Left ventricle myocardium inferior (tissue), 1 donor: ENCODE measurements at regions not wholly inside any gene's neighbourhood (a gene's known extent, or its start where the extent isn't known, plus 50 kb on each side); places are given as distances from the start of the nearest gene placed in this dataset.
"Not testable (repeated sequence)": the region's sequence is repeated elsewhere in the genome, so short reads cannot be mapped to it uniquely, and the experiment has no call there.

Source experiments
- DNase-seq: peaks from one replicate; pipeline ENCODE4 v3.0.0-alpha.2; 2020
- H3K27ac ChIP-seq: fragments of 200-600 bp; replicated peaks from 2 replicates; pipeline ENCODE4 v1.8.0; 2021
- H3K27me3 ChIP-seq: fragments of 200-600 bp; 2 replicates; pipeline ENCODE4 v1.8.0; 2021; ENCODE audit warnings: low read depth
- H3K36me3 ChIP-seq: fragments of 200-600 bp; 2 replicates; pipeline ENCODE4 v1.8.0; 2021
- H3K4me1 ChIP-seq: fragments of 200-600 bp; 2 replicates; pipeline ENCODE4 v1.8.0; 2021
- H3K4me3 ChIP-seq: fragments of 200-600 bp; 2 replicates; pipeline ENCODE4 v1.8.0; 2021; ENCODE audit warnings: mild to moderate bottlenecking, moderate library complexity
- H3K9me3 ChIP-seq: fragments of 200-600 bp; replicated peaks from 2 replicates; pipeline ENCODE4 v1.8.0; 2021
- CTCF ChIP-seq: fragments of 200-600 bp; IDR thresholded peaks from 2 replicates; pipeline ENCODE4 v1.8.0; 2021; ENCODE audit warnings: antibody characterized with exemption, mild to moderate bottlenecking, borderline replicate concordance
- intact Hi-C: fragments of 100-400 bp; cut with micrococcal nuclease; formaldehyde crosslinking; loops from one replicate; pipeline ENCODE4 v1.11.0; 2022
- donor health status: DM: no; HTN: yes; CAD: no; lungs with severe emphysema.

- intact Hi-C loops: no loop called here
- Histone ChIP-seq H3K4me3 (no peak overlapping the region), H3K27me3 (no peaks in the 10 kb centered on the region), H3K9me3 (no peaks in the 10 kb centered on the region), H3K27ac (no peak overlapping the region), H3K36me3 (no peaks in the 10 kb centered on the region), H3K4me1 (no peaks in the 10 kb centered on the region)
- DNase-seq: no peak
- TF ChIP-seq CTCF: no peak
These were observed 122.8 kb upstream of the RMDN2 start for GRCh38 chr2:37802211-37802752.

GRCh38 chr2:37802899-37803379 is 122.1 kb upstream of the RMDN2 start:
- H3K4me1 ChIP-seq: no peaks in the 10 kb centered on the region
- H3K9me3 ChIP-seq: no peaks in the 10 kb centered on the region
- H3K27ac ChIP-seq: no peak overlapping the region
- no peak for DNase-seq
- intact Hi-C loops: no loop called here
- TF ChIP-seq CTCF: no peak
- no peaks in the 10 kb centered on the region for H3K27me3 ChIP-seq
- H3K36me3 ChIP-seq: no peaks in the 10 kb centered on the region
- H3K4me3 ChIP-seq: no peak overlapping the region

GRCh38 chr2:37806004-37806403 is 119.1 kb upstream of the RMDN2 start:
- H3K27ac ChIP-seq, DNase-seq, H3K4me3 ChIP-seq, intact Hi-C loops, H3K9me3 ChIP-seq, H3K27me3 ChIP-seq, H3K36me3 ChIP-seq: not testable (repeated sequence)
- H3K4me1 ChIP-seq: peaks cover 13% of the 10 kb centered on the region

- no peaks in the 10 kb centered on the region for H3K36me3 ChIP-seq
- no peaks in the 10 kb centered on the region for H3K9me3 ChIP-seq
- H3K4me1 ChIP-seq: peaks cover 13% of the 10 kb centered on the region
- peak; percentile 61 for TF ChIP-seq CTCF
- H3K27me3 ChIP-seq: no peaks in the 10 kb centered on the region
- H3K27ac ChIP-seq: peak overlapping the region; percentile 20
- intact Hi-C loops: no loop called here
- no peak for DNase-seq
- no peak overlapping the region for H3K4me3 ChIP-seq
These were observed 115.6 kb upstream of the RMDN2 start for GRCh38 chr2:37809525-37809924.

- no peak for TF ChIP-seq CTCF
These were observed 115.0 kb upstream of the RMDN2 start for GRCh38 chr2:37809931-37810570.

GRCh38 chr2:37812414-37812813 is 112.7 kb upstream of the RMDN2 start:
- H3K4me1 ChIP-seq: peaks cover 13% of the 10 kb centered on the region
- H3K27me3 ChIP-seq: no peaks in the 10 kb centered on the region
- H3K36me3 ChIP-seq: no peaks in the 10 kb centered on the region
- intact Hi-C loops: no loop called here
- DNase-seq: no peak
- H3K27ac ChIP-seq: no peak overlapping the region
- TF ChIP-seq CTCF: peak; percentile 22
- no peak overlapping the region for H3K4me3 ChIP-seq
- H3K9me3 ChIP-seq: no peaks in the 10 kb centered on the region

More at GRCh38 chr2:37809931-37810570, 115.0 kb upstream of the RMDN2 start:
- H3K4me1 ChIP-seq: peaks cover 13% of the 10 kb centered on the region
- H3K9me3 ChIP-seq: no peaks in the 10 kb centered on the region
- H3K36me3 ChIP-seq: no peaks in the 10 kb centered on the region
- H3K27me3 ChIP-seq: no peaks in the 10 kb centered on the region
- no peak overlapping the region for H3K4me3 ChIP-seq
- DNase-seq: no peak
- H3K27ac ChIP-seq: peak overlapping the region; percentile 20
- intact Hi-C loops: no loop called here
